ENCODE measurements at regions not wholly inside any gene's neighbourhood (a gene's known extent, or its start where the extent isn't known, plus 50 kb on each side); places are given as distances from the start of the nearest gene placed in this dataset.

DNA sequence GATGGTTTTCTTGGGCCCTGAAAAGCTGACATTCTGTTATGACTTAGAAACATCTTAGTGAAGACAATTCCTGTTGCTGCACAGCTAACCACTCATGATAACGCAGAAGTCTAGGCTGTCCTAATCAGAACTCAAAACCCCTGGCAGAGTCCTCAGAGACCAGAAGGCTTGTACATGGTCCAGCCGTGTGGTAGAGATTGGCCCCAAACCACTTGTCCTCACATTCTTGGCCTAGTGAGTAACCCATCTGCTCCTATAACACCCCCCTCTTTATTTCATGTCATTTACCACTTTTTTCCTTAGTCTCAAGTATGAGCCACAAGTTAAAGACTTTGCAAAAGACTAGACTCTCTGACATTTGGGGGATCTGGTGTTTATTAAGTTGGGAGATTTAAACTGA lies 116.5 kb upstream of the ADAMTS18 start:
- no peak overlapping the region for H3K4me3 ChIP-seq (ENCODE audit: low read length)
- no peak for DNase-seq (ENCODE audit: low read depth)
- TF ChIP-seq, protein P1, sequence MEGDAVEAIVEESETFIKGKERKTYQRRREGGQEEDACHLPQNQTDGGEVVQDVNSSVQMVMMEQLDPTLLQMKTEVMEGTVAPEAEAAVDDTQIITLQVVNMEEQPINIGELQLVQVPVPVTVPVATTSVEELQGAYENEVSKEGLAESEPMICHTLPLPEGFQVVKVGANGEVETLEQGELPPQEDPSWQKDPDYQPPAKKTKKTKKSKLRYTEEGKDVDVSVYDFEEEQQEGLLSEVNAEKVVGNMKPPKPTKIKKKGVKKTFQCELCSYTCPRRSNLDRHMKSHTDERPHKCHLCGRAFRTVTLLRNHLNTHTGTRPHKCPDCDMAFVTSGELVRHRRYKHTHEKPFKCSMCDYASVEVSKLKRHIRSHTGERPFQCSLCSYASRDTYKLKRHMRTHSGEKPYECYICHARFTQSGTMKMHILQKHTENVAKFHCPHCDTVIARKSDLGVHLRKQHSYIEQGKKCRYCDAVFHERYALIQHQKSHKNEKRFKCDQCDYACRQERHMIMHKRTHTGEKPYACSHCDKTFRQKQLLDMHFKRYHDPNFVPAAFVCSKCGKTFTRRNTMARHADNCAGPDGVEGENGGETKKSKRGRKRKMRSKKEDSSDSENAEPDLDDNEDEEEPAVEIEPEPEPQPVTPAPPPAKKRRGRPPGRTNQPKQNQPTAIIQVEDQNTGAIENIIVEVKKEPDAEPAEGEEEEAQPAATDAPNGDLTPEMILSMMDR (IDR thresholded peaks at IDR 0.05; ENCODE audit: insufficient read depth, low read depth, low read length, missing control alignments) = no peak

DNA sequence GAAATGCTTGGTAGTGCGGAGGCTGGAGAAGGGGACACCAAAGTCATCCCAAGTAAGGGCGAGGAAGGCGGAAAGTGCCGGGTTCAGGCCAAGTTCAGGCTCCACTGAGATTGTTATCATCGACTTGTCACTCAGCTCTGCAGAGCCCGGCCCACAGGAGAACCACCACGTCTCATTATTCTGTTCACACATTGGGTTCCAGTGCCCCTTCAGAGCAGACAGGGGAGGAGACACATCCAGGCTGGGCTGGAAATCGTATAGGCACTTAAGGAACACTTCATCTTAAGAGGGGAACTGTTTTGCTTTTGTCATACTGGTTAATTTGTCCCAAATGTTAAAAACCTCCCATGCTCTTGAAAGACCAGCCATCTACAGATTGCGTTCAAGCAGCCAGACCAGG lies 118.3 kb upstream of the ADAMTS18 start:
- no peak for DNase-seq (ENCODE audit: low read depth)
- TF ChIP-seq, protein P1 (IDR thresholded peaks at IDR 0.05; ENCODE audit: insufficient read depth, low read depth, low read length, missing control alignments) = no peak
- no peak overlapping the region for H3K4me3 ChIP-seq (ENCODE audit: low read length)

DNA sequence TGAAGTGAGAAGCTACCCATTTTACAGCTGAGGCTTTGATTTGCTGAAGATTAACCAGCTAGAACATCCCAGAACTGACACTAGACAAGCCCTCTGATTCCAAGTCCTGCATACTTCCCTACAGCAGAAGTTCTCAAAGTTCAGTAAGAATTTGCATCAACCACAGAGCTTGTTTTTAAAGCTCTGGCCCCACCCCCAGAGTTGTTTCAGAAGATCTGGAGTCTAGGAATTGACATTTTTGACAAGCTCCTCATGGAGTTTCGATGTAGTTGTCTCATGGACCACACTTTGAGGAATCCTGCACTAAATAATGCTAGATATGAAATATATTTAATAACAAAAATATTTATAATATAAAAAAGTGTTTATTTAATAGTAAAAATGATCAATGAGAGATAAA lies 120.3 kb upstream of the ADAMTS18 start:
- DNase-seq (ENCODE audit: low read depth) = no peak
- TF ChIP-seq, protein P1 (IDR thresholded peaks at IDR 0.05; ENCODE audit: insufficient read depth, low read depth, low read length, missing control alignments) = no peak
- no peak overlapping the region for H3K4me3 ChIP-seq (ENCODE audit: low read length)

DNA sequence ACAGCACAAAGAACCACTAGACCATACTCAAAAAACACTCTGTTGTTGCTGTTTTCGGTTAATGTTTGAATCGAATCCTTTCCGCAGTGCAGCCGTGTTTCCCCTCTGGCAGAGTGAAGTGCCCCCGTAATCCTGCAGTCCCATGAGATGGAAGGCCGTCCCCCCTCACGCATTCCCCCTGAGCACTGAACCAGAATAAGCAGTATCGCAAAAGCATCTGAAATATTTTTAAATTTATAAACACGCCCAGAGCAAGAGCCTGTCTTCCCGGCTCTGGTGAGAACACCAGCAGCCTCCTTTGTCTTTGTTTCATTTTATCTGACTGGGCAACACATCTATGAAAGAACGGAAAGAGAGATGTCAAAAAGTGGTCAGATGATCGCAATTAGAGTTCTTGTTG lies 121.0 kb upstream of the ADAMTS18 start:
- no peak for DNase-seq (ENCODE audit: low read depth)
- no peak overlapping the region for H3K4me3 ChIP-seq (ENCODE audit: low read length)
- TF ChIP-seq, protein P1 (IDR thresholded peaks at IDR 0.05; ENCODE audit: insufficient read depth, low read depth, low read length, missing control alignments) = no peak

DNA sequence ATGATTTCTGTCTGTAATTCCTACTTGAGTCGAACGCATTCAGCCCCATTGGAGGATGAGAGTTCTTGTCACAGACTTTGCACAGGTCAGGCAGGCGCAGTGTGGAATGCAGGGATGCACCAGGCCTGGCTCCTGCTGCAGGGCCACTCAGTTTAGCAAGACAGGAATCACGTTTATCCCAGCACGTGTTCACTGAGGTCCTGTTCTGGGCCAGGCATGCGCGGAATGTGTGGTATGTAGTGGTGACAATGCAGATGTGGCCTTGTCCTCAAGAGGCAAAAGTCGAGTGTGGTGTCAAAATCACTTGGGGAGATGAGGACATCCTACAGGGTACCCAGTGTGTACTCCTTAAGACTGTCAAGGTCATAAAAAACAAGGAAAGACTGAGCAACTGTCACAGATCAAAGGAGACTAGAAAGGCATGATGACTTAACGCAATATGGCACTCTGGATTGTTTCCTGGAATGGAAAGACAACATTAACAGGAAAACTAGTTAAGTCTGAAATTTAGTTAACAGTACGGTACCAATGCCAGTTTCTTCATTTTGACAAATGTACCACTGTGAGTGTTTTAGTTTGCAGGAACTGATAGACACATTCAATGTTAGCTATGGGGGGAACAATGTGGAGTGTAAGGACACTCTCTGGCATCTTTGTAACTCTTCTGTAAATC lies 121.5 kb upstream of the ADAMTS18 start:
- no peak overlapping the region for H3K4me3 ChIP-seq (ENCODE audit: low read length)
- TF ChIP-seq, protein P1 (IDR thresholded peaks at IDR 0.05; ENCODE audit: insufficient read depth, low read depth, low read length, missing control alignments) = no peak
- DNase-seq (ENCODE audit: low read depth) = no peak

DNA sequence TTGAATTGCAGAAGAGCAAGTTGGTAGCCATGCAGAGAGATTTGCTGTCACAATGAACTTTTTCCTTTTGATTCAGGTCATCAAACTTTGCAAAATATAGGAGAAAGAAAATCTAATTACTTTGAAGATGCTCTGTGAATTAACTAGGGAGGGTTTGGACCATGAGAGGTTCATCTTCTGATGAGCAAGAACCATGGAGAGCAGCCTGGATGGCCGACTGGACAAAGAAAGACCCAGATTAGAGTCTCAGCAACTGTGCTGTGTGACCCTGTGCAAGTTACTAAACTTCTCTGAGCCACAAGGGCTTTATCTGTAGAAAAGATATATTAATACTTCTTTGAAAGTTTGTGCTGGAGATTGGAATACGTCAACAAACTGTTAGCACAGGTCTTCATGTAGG lies 122.6 kb upstream of the ADAMTS18 start:
- DNase-seq (ENCODE audit: low read depth) = no peak
- TF ChIP-seq, protein P1 (IDR thresholded peaks at IDR 0.05; ENCODE audit: insufficient read depth, low read depth, low read length, missing control alignments) = no peak
- no peak overlapping the region for H3K4me3 ChIP-seq (ENCODE audit: low read length)

DNA sequence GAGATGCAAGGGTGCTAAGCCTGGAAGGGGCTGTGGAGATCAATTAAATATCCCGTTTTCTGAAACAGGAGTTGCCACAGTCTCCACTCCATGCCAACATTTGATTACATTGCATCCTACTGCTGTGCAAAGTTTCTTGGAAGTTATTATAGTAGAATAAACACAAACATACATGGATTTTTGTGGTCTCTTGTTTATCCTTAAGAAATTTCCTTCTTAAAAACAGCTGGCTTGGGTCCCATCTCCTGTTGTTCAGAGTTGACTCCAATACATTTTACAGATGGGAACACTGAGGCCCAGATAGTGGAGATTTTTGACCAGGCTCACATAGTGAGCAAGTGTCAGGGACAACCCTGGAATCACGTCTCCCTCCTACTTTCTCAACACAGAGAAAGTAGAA lies 124.0 kb upstream of the ADAMTS18 start:
- no peak overlapping the region for H3K4me3 ChIP-seq (ENCODE audit: low read length)
- no peak for DNase-seq (ENCODE audit: low read depth)
- TF ChIP-seq, protein P1 (IDR thresholded peaks at IDR 0.05; ENCODE audit: insufficient read depth, low read depth, low read length, missing control alignments) = no peak
